Gastroesophageal sphincter (tissue), 3 donors: ENCODE measurements at regions not wholly inside any gene's neighbourhood (a gene's known extent, or its start where the extent isn't known, plus 50 kb on each side); places are given as distances from the start of the nearest gene placed in this dataset.

Source experiments
- EP300 ChIP-seq: sonication (generic); formaldehyde crosslinking; IDR thresholded peaks from one replicate; pipeline ENCODE4 v1.6.1; 2017; ENCODE audit warnings: antibody characterized with exemption, mild to moderate bottlenecking
- POLR2A ChIP-seq, 2 donors: fragments of 450-650 bp; IDR thresholded peaks; one replicate each; pipeline ENCODE4 v1.6.1; 2017; ENCODE audit warnings: antibody characterized with exemption in 2 of 2, mild to moderate bottlenecking in 2 of 2, moderate library complexity in 1 of 2
- POLR2AphosphoS5 ChIP-seq: sonication (generic); formaldehyde crosslinking; IDR thresholded peaks from one replicate; pipeline ENCODE4 v1.6.1; 2017; ENCODE audit warnings: antibody characterized with exemption
- TF ChIP-seq, protein P1 (sequence below), 4 experiments: fragments of 200-600 bp in 2 of 4; fragments of 450-650 bp in 2 of 4; sonication (generic) in 1 of 4; IDR thresholded peaks; one replicate each; pipeline ENCODE4 v1.5.1; 2017 to 2019; ENCODE audit warnings: antibody characterized with exemption in 4 of 4, mild to moderate bottlenecking in 2 of 4, moderate library complexity in 2 of 4

DNA sequence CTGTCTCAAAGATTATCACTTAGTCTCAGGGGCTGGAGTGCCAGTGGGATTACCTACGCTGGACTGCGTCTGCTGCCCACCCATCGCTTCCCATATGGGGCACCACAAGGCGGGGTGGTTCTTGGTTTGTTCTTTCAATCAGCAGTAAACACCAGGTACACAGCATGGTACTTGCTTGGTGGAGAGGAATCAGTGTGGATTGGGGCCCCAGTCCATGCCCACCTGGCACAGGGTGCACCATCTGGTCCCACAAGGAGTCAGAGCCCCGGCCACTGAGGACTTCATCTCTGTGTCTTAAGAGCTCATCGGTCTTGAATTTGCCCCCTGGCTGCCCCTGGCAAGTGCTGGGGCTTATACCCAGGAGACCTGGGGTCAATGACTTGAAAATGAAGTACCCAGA is 96.2 kb downstream of the GLI2 start:
- TF ChIP-seq, protein P1, sequence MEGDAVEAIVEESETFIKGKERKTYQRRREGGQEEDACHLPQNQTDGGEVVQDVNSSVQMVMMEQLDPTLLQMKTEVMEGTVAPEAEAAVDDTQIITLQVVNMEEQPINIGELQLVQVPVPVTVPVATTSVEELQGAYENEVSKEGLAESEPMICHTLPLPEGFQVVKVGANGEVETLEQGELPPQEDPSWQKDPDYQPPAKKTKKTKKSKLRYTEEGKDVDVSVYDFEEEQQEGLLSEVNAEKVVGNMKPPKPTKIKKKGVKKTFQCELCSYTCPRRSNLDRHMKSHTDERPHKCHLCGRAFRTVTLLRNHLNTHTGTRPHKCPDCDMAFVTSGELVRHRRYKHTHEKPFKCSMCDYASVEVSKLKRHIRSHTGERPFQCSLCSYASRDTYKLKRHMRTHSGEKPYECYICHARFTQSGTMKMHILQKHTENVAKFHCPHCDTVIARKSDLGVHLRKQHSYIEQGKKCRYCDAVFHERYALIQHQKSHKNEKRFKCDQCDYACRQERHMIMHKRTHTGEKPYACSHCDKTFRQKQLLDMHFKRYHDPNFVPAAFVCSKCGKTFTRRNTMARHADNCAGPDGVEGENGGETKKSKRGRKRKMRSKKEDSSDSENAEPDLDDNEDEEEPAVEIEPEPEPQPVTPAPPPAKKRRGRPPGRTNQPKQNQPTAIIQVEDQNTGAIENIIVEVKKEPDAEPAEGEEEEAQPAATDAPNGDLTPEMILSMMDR (IDR thresholded peaks at IDR 0.05), result no peak
- TF ChIP-seq POLR2A (IDR thresholded peaks at IDR 0.05) (no peak), EP300 (no peak), POLR2AphosphoS5 (no peak)
